ENCODE measurements at regions not wholly inside any gene's neighbourhood (a gene's known extent, or its start where the extent isn't known, plus 50 kb on each side); places are given as distances from the start of the nearest gene placed in this dataset.

GRCh38 chr19:34314437-34315313 is 50.3 kb upstream of the GPI start:
- no peaks in the 10 kb centered on the region; the same call in 1 of the 2 replicates for H3K27me3 Mint-ChIP-seq (ENCODE audit: low read depth)
- no peaks in the 10 kb centered on the region; a peak in 1 of 7 replicates for H3K36me3 Mint-ChIP-seq (ENCODE audit: insufficient read depth in 1 of 3, low read depth in 3 of 3)
- Histone ChIP-seq H3K56ac (ENCODE audit: insufficient read length, low read depth, low read length) (no peak overlapping the region), H3K18ac (ENCODE audit: insufficient read length, low read depth, low read length) (no peak overlapping the region), H3K23me2 (ENCODE audit: insufficient read length, low read depth, low read length, poor library complexity, severe bottlenecking) (no peaks in the 10 kb centered on the region), H4K20me1 (ENCODE audit: control insufficient read depth, insufficient read depth, insufficient read length) (no peaks in the 10 kb centered on the region), H2AFZ (ENCODE audit: low read length) (no peak overlapping the region), H2BK20ac (ENCODE audit: low read depth, low read length, poor library complexity, severe bottlenecking) (no peak overlapping the region), H2BK15ac (ENCODE audit: low read depth, low read length) (no peak overlapping the region), H2BK120ac (ENCODE audit: low read depth, low read length, poor library complexity, severe bottlenecking) (no peak overlapping the region), H3K27me3 (ENCODE audit: insufficient read depth, low read length) (no peaks in the 10 kb centered on the region), H3K4me1 (ENCODE audit: insufficient read depth, low read length) (peaks cover 2% of the 10 kb centered on the region; the same call in 1 of the 2 replicates), H3K4ac (ENCODE audit: low read depth, low read length) (no peak overlapping the region), H3K79me2 (ENCODE audit: insufficient read depth, low read length) (no peaks in the 10 kb centered on the region), H2BK5ac (ENCODE audit: insufficient read length, low read length) (no peak overlapping the region), H3K9me3 (ENCODE audit: control insufficient read depth, low read depth, low read length) (no peaks in the 10 kb centered on the region), H4K91ac (ENCODE audit: insufficient read length, low read depth, low read length) (no peak overlapping the region), H3K14ac (ENCODE audit: insufficient read depth, low read length) (no peak overlapping the region), H3K23ac (ENCODE audit: insufficient read length, low read depth, low read length) (no peak overlapping the region), H3K4me2 (ENCODE audit: insufficient read depth, insufficient read length, low read length) (no peak overlapping the region), H4K5ac (ENCODE audit: insufficient read length, low read depth, low read length) (no peak overlapping the region), H3K9ac (ENCODE audit: extremely low read depth, insufficient read length, low read length) (no peak overlapping the region), H2BK12ac (ENCODE audit: insufficient read length, low read depth, low read length) (no peak overlapping the region), H3T11ph (ENCODE audit: low read length) (no peak overlapping the region), H4K8ac (replicated peaks; ENCODE audit: insufficient read length, low read depth, low read length) (no peak overlapping the region), H3K79me1 (ENCODE audit: insufficient read depth, low read depth, low read length, poor library complexity, severe bottlenecking) (no peaks in the 10 kb centered on the region), H3K27ac (ENCODE audit: insufficient read length, low read depth, low read length) (no peak overlapping the region), H2AK5ac (ENCODE audit: insufficient read length, low read length) (no peak overlapping the region)
- no peak for TF ChIP-seq CTCF (conservative IDR thresholded peaks at IDR 0.05)
- H3K9me3 Mint-ChIP-seq = no peaks in the 10 kb centered on the region
- H3K27ac Mint-ChIP-seq = no peak overlapping the region
- H3K4me1 Mint-ChIP-seq = peaks cover 24 to 27% of the 10 kb centered on the region in 2 experiments
- no peak overlapping the region for H3K4me3 Mint-ChIP-seq
- WGBS (ENCODE audit: extremely low coverage, insufficient read length, low lambda C conversion rate) = no CpG with 5 or more reads among the region's 4 CpGs
- DNase-seq = no peak
